CMK (cell line): ENCODE measurements at regions not wholly inside any gene's neighbourhood (a gene's known extent, or its start where the extent isn't known, plus 50 kb on each side); places are given as distances from the start of the nearest gene placed in this dataset.

Source experiments
- DNase-seq: peaks from one replicate; pipeline ENCODE4 v3.0.0-alpha.2; 2010; ENCODE audit warnings: low read depth

GRCh38 chr9:87120610-87121009 lies 173.3 kb upstream of the GAS1 start:
- DNase-seq, result no peak

GRCh38 chr9:87122947-87123685 lies 175.8 kb upstream of the GAS1 start:
- no peak for DNase-seq

GRCh38 chr9:87123830-87124229 lies 176.5 kb upstream of the GAS1 start:
- DNase-seq, result no peak

- no peak for DNase-seq
Observed at GRCh38 chr9:87125819-87126218, 178.5 kb upstream of the GAS1 start.

- no peak for DNase-seq
Observed at GRCh38 chr9:87127543-87127942, 180.2 kb upstream of the GAS1 start.

- no peak for DNase-seq
Observed at GRCh38 chr9:87127978-87128614, 180.8 kb upstream of the GAS1 start.

GRCh38 chr9:87128844-87129493 lies 181.7 kb upstream of the GAS1 start:
- no peak for DNase-seq

- no peak for DNase-seq
Observed at GRCh38 chr9:87135074-87135473, 187.8 kb upstream of the GAS1 start.

- no peak for DNase-seq
Observed at GRCh38 chr9:87137718-87138117, 190.4 kb upstream of the GAS1 start.

- no peak for DNase-seq
Observed at GRCh38 chr9:87138128-87139040, 191.1 kb upstream of the GAS1 start.

- no peak for DNase-seq
Observed at GRCh38 chr9:87139099-87139730, 191.9 kb upstream of the GAS1 start.

- DNase-seq, result no peak
Observed at GRCh38 chr9:87140142-87140541, 192.8 kb upstream of the GAS1 start.

- DNase-seq, result no peak
Observed at GRCh38 chr9:87140605-87141109, 193.4 kb upstream of the GAS1 start.

GRCh38 chr9:87141124-87141523 lies 193.8 kb upstream of the GAS1 start:
- no peak for DNase-seq

GRCh38 chr9:87146933-87147332 lies 199.6 kb upstream of the GAS1 start:
- no peak for DNase-seq

GRCh38 chr9:87147839-87148238 lies 200.5 kb upstream of the GAS1 start:
- DNase-seq, result no peak

GRCh38 chr9:87148331-87149104 lies 201.2 kb upstream of the GAS1 start:
- DNase-seq, result no peak

GRCh38 chr9:87149799-87150198 lies 202.5 kb upstream of the GAS1 start:
- no peak for DNase-seq

- DNase-seq, result no peak
Observed at GRCh38 chr9:87152256-87152655, 204.9 kb upstream of the GAS1 start.

GRCh38 chr9:87156247-87156646 lies 208.9 kb upstream of the GAS1 start:
- DNase-seq, result no peak
